Bronchial epithelial cell (primary cell): ENCODE measurements at regions not wholly inside any gene's neighbourhood (a gene's known extent, or its start where the extent isn't known, plus 50 kb on each side); places are given as distances from the start of the nearest gene placed in this dataset.
A peak's percentile ranks its signal among the peaks of the same experiment; 100 is the strongest.

Source experiments
- DNase-seq: peaks from one replicate; pipeline ENCODE4 v3.0.0-alpha.2; 2010; ENCODE audit warnings: low read depth
- FAIRE-seq: peaks from 2 replicates; lab custom pipeline; 2011; peaks lifted over from hg19 to GRCh38; lab: Jason Lieb, UNC
- H3K27me3 ChIP-seq: 2 replicates; pipeline ENCODE4 v1.5.1; 2011; ENCODE audit warnings: low read length; ENCODE audit not compliant: control insufficient read depth, insufficient read depth
- H3K36me3 ChIP-seq: 2 replicates; pipeline ENCODE4 v1.5.1; 2011; ENCODE audit warnings: low read length; ENCODE audit not compliant: control insufficient read depth, insufficient read depth
- H3K4me3 ChIP-seq: 2 replicates; pipeline ENCODE4 v1.5.1; 2011; ENCODE audit warnings: mild to moderate bottlenecking, low read depth, low read length, control low read depth
- TF ChIP-seq, protein P1 (sequence below): IDR thresholded peaks from 2 replicates; pipeline ENCODE4 v1.5.1; 2011; ENCODE audit warnings: mild to moderate bottlenecking, moderate library complexity, low read length, control low read depth, inconsistent platforms; ENCODE audit not compliant: insufficient read depth, severe bottlenecking

DNA sequence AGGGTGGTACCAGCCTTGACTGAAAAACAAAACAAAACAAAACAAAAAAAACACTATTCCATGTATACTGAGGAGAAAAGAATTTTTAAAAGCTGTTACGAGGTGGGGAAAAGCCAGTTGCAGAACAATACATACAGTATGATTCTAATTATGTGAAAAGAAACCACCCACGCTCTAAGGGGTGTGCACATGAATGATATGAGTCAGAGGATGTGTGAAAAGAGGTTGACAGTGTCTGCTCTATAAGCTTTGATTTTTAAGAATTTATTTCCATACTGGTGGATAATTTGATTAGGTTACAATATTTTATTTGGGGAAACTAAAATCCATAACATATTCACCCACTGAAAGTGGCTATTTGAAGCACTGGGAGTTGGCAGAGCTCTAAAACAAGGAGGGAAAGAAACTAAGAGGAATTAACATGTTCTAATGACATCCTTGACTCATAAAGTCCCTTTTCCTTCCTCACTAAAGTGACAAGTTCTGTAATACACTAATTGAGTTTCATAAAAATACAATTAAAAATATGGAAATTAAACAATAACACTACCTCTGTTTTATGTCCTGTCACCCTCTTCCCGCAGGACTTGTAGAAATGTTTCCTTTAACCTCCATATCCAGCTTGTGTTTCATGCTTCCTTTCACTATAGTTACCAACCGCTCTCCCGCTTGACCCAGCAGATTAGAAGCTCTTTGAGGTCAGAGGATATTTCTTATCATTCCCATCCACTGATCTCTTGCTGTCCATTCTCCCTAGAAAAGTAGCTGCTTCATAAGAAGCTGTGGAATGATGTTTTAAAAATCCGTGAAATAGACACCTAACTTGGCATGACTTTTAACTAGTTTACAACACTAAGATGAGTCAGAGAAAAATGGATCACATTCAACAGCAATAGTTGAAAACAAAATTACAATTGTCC is 118.6 kb upstream of the CCDC28A start:
- peak; percentile 87 for DNase-seq
- Histone ChIP-seq H3K27me3 (no peaks in the 10 kb centered on the region), H3K36me3 (no peaks in the 10 kb centered on the region), H3K4me3 (no peak overlapping the region)
- TF ChIP-seq, protein P1, sequence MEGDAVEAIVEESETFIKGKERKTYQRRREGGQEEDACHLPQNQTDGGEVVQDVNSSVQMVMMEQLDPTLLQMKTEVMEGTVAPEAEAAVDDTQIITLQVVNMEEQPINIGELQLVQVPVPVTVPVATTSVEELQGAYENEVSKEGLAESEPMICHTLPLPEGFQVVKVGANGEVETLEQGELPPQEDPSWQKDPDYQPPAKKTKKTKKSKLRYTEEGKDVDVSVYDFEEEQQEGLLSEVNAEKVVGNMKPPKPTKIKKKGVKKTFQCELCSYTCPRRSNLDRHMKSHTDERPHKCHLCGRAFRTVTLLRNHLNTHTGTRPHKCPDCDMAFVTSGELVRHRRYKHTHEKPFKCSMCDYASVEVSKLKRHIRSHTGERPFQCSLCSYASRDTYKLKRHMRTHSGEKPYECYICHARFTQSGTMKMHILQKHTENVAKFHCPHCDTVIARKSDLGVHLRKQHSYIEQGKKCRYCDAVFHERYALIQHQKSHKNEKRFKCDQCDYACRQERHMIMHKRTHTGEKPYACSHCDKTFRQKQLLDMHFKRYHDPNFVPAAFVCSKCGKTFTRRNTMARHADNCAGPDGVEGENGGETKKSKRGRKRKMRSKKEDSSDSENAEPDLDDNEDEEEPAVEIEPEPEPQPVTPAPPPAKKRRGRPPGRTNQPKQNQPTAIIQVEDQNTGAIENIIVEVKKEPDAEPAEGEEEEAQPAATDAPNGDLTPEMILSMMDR, result no peak
- FAIRE-seq, result no peak

DNA sequence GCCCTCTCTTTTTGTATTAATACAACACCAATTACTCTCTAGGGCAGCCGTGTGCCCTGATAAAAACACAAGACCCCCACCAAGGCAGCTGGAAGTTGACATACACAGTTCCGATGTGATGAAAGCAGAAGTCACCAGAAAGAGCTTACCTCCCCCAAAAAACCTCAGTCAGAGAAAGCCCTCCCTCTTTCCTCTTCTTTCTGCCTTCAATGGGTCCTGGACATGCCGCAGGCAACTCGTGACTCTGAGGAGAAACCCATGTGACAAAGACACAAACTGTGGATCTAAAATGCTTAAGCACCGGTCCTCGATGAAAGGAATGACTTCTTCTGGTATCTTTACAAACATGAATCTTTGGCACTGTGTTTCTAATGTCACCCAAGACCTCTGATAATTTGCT is 117.7 kb upstream of the CCDC28A start:
- TF ChIP-seq, protein P1, result no peak
- Histone ChIP-seq H3K4me3 (no peak overlapping the region), H3K36me3 (no peaks in the 10 kb centered on the region), H3K27me3 (no peaks in the 10 kb centered on the region)
- DNase-seq (no peak), FAIRE-seq (no peak)

DNA sequence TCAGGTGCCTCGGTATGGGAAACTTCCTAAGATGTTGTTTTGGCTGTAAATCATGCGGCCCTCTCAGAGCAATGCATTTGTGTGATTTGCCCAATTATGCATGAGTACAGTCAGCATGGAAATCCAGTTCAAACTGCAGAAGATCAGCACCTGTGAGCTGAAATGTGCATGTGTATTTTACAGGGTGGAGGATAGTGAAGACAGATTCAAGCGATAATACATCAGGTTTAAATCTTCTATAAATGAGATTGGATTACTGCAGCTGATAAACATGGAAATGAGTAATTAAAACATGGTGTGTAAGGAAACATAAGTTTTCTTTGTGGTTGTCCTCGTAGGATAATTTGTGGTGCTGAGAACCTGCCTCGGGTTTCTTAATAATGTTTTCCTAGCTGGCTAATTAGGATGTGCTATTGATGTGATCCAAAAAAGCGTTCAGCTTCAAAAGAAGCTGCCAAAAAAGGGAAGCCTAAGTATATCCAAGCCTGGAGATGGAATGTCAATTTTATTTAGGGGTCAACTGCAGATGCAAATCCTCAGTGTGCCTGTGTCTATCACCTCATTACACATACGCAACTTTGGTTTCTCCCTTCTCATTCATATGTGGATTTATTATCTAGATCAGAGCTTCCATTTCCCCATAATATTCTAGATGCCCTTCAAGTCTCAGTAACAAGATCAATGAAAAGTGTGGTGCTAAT is 117.1 kb upstream of the CCDC28A start:
- no peak for FAIRE-seq
- Histone ChIP-seq H3K27me3 (no peaks in the 10 kb centered on the region), H3K36me3 (no peaks in the 10 kb centered on the region), H3K4me3 (no peak overlapping the region)
- TF ChIP-seq, protein P1, result no peak
- no peak for DNase-seq

DNA sequence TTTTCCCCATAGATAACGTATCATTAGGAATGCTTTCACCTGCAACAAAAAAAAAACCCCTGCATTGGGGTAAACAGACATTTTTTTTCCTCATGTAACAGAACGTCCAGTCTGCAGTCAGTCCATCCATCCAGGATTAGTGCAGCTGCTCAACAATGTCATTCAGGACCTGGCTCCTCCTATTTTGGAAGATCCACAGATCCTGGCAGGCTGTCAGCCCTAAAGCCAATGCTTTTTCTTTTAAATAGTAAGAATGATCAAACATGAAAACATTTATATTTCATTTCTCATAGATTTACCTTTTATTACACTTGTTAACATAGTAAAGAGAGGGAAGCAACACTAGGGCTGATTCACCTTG is 116.5 kb upstream of the CCDC28A start:
- DNase-seq, result no peak
- Histone ChIP-seq H3K27me3 (no peaks in the 10 kb centered on the region), H3K4me3 (no peak overlapping the region), H3K36me3 (no peaks in the 10 kb centered on the region)
- TF ChIP-seq, protein P1, result no peak
- no peak for FAIRE-seq

DNA sequence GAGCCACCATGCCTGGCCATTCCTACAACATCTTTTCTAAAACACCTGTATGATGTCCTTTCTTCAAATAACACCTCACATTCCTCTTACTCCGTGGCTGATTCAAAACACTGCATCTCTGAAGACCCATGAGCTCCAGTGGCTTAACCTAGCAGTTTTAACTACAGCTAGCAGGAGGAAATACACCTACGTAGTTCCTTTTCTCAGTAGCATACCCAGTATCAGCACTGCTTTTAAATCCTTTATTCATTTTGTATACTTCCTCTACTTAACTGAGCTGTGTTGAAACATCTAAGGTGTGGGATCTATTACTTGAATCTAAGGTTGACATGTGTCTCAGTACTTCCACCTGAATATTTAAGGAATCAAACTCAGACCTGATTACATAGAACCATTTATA is 113.6 kb upstream of the CCDC28A start:
- DNase-seq, result no peak
- no peak for FAIRE-seq
- Histone ChIP-seq H3K36me3 (no peaks in the 10 kb centered on the region), H3K4me3 (no peak overlapping the region), H3K27me3 (no peaks in the 10 kb centered on the region)
- TF ChIP-seq, protein P1, result no peak
